ENCODE measurements at regions not wholly inside any gene's neighbourhood (a gene's known extent, or its start where the extent isn't known, plus 50 kb on each side); places are given as distances from the start of the nearest gene placed in this dataset.

GRCh38 chr9:108551030-108551841 is 304.6 kb downstream of the ACTL7B start:
- TF ChIP-seq YY1 (IDR thresholded peaks at IDR 0.05; ENCODE audit: insufficient read depth, insufficient read length) (no peak), ZNF274 (IDR thresholded peaks at IDR 0.05; ENCODE audit: low read depth, low read length) (no peak), SUZ12 (IDR thresholded peaks at IDR 0.05; ENCODE audit: extremely low read depth, insufficient read depth, insufficient read length) (no peak)

Measured in NT2/D1 (cell line).